SK-N-SH (cell line): ENCODE measurements at regions not wholly inside any gene's neighbourhood (a gene's known extent, or its start where the extent isn't known, plus 50 kb on each side); places are given as distances from the start of the nearest gene placed in this dataset.

Source experiments
- CTCF ChIA-PET: fragments of 300-600, 350-600 bp; formaldehyde crosslinking; extraction: SDS; loops from one replicate; lab custom pipeline; 2021; lab: Yijun Ruan, JAX
- POLR2A ChIA-PET: fragments of 350-600 bp; sonication (Branson Sonifier 250); formaldehyde crosslinking; extraction: SDS; loops from one replicate; lab custom pipeline; 2020; ENCODE audit warnings: antibody characterized with exemption, inconsistent platforms; lab: Yijun Ruan, JAX
- DNase-seq: peaks from one replicate; pipeline ENCODE4 v3.0.0; 2012
- H2AFZ ChIP-seq: fragments of 200-600 bp; sonication (generic); 2 replicates; pipeline ENCODE4 v1.8.1; 2016; ENCODE audit warnings: antibody characterized with exemption, mild to moderate bottlenecking, low read depth
- H3F3A ChIP-seq: fragments of 200-600 bp; sonication (generic); replicated peaks from 2 replicates; pipeline ENCODE3; 2016; ENCODE audit warnings: antibody characterized with exemption, mild to moderate bottlenecking; ENCODE audit not compliant: insufficient read depth
- H3K27ac ChIP-seq, 2 experiments: fragments of 200-500 bp in 1 of 2; fragments of 200-600 bp in 1 of 2; sonication (Bioruptor generic) in 1 of 2; sonication (generic), shearing (Covaris generic) in 1 of 2; 2 replicates each; pipeline versions ENCODE4 v1.5.1 to v1.6.1; 2014 to 2016; ENCODE audit warnings: low read depth in 2 of 2, inconsistent platforms in 1 of 2, low read length in 1 of 2, mild to moderate bottlenecking in 1 of 2, mixed read lengths in 1 of 2
- H3K27me3 ChIP-seq: fragments of 200-600 bp; sonication (generic), shearing (Covaris generic); 2 replicates; pipeline ENCODE4 v1.6.1; 2016; ENCODE audit warnings: mixed run types; ENCODE audit not compliant: insufficient read depth
- H3K36me3 ChIP-seq, 2 experiments: fragments of 200-500 bp in 1 of 2; fragments of 200-600 bp in 1 of 2; sonication (Bioruptor generic) in 1 of 2; sonication (generic) in 1 of 2; replicated peaks in 1 of 2; 2 replicates each; pipeline versions ENCODE3 to v1.5.1; 2014 to 2016; ENCODE audit warnings: low read length in 1 of 2, mild to moderate bottlenecking in 1 of 2; ENCODE audit not compliant: insufficient read depth in 2 of 2, control insufficient read depth in 1 of 2
- H3K4me1 ChIP-seq, 2 experiments: fragments of 200-500 bp in 1 of 2; fragments of 200-600 bp in 1 of 2; sonication (Bioruptor generic) in 1 of 2; sonication (generic), shearing (Covaris generic) in 1 of 2; 2 replicates each; pipeline versions ENCODE4 v1.5.1 to v1.6.1; 2014 to 2016; ENCODE audit warnings: low read depth in 1 of 2, low read length in 1 of 2, mixed run types in 1 of 2; ENCODE audit not compliant: insufficient read depth in 2 of 2, control insufficient read depth in 1 of 2
- H3K4me2 ChIP-seq: fragments of 200-600 bp; sonication (generic), shearing (Covaris generic); 2 replicates; pipeline ENCODE4 v1.6.1; 2017; ENCODE audit warnings: mixed run types
- H3K4me3 ChIP-seq, 2 experiments: fragments of 200-500 bp in 1 of 2; fragments of 200-600 bp in 1 of 2; sonication (Bioruptor generic) in 1 of 2; sonication (generic), shearing (Covaris generic) in 1 of 2; 2 replicates each; pipeline versions ENCODE4 v1.5.1 to v1.8.1; 2014 to 2016; ENCODE audit warnings: low read depth in 2 of 2, inconsistent platforms in 1 of 2, low read length in 1 of 2, mild to moderate bottlenecking in 1 of 2, mixed read lengths in 1 of 2, moderate library complexity in 1 of 2
- H3K79me2 ChIP-seq: fragments of 200-600 bp; sonication (generic); 2 replicates; pipeline ENCODE4 v1.8.1; 2017; ENCODE audit warnings: mild to moderate bottlenecking; ENCODE audit not compliant: insufficient read depth
- H3K9ac ChIP-seq: fragments of 200-600 bp; sonication (generic); 2 replicates; pipeline ENCODE4 v1.6.1; 2017; ENCODE audit warnings: mixed run types
- H3K9me2 ChIP-seq: fragments of 200-600 bp; sonication (generic); 2 replicates; pipeline ENCODE4 v1.6.1; 2017; ENCODE audit warnings: mixed run types
- H3K9me3 ChIP-seq: fragments of 200-600 bp; sonication (generic); 2 replicates; pipeline ENCODE4 v1.6.1; 2017; ENCODE audit warnings: mixed run types, mild to moderate bottlenecking, moderate library complexity
- H4K20me1 ChIP-seq: fragments of 200-600 bp; sonication (generic); 2 replicates; pipeline ENCODE4 v1.6.1; 2017; ENCODE audit warnings: mild to moderate bottlenecking, mixed run types; ENCODE audit not compliant: insufficient read depth
- CHD2 ChIP-seq: fragments of 150-350 bp; IDR thresholded peaks from 2 replicates; pipeline ENCODE4 v1.6.1; 2018; ENCODE audit warnings: low read length; ENCODE audit not compliant: partially characterized antibody
- GABPA ChIP-seq: IDR thresholded peaks from 2 replicates; pipeline ENCODE4 v1.4.0; 2012; ENCODE audit warnings: low read depth, mild to moderate bottlenecking
- GATA2 ChIP-seq: sonication (generic); formaldehyde crosslinking; IDR thresholded peaks from 2 replicates; pipeline ENCODE4 v1.5.0; 2020; ENCODE audit warnings: mild to moderate bottlenecking, missing genetic modification reagents
- JUND ChIP-seq: IDR thresholded peaks from 2 replicates; pipeline ENCODE4 v1.4.0; 2012
- MAX ChIP-seq: IDR thresholded peaks from 2 replicates; pipeline ENCODE4 v1.4.0; 2012; ENCODE audit warnings: low read depth
- MXI1 ChIP-seq: IDR thresholded peaks from 2 replicates; pipeline ENCODE4 v1.6.1; 2012; ENCODE audit warnings: mild to moderate bottlenecking, low read depth, low read length, improper control_type of control experiment
- NFIC ChIP-seq: IDR thresholded peaks from 2 replicates; pipeline ENCODE4 v1.4.0; 2012; ENCODE audit warnings: borderline replicate concordance
- REST ChIP-seq: IDR thresholded peaks from 2 replicates; pipeline ENCODE4 v1.6.1; 2012; ENCODE audit warnings: mild to moderate bottlenecking, low read depth, low read length, moderate library complexity
- RFX5 ChIP-seq: IDR thresholded peaks from 2 replicates; pipeline ENCODE4 v1.6.1; 2012; ENCODE audit warnings: mild to moderate bottlenecking, improper control_type of control experiment, low read length
- SMC3 ChIP-seq: IDR thresholded peaks from 2 replicates; pipeline ENCODE4 v1.6.1; 2012; ENCODE audit warnings: low read depth, low read length, improper control_type of control experiment
- TCF12 ChIP-seq: IDR thresholded peaks from 2 replicates; pipeline ENCODE4 v1.4.0; 2012
- TEAD4 ChIP-seq: IDR thresholded peaks from 2 replicates; pipeline ENCODE4 v1.4.0; 2012; ENCODE audit warnings: mild to moderate bottlenecking, borderline replicate concordance; ENCODE audit not compliant: insufficient read depth
- USF1 ChIP-seq: IDR thresholded peaks from 2 replicates; pipeline ENCODE4 v1.4.0; 2012; ENCODE audit warnings: low read depth, borderline replicate concordance
- YY1 ChIP-seq: IDR thresholded peaks from 2 replicates; pipeline ENCODE4 v1.4.0; 2012; ENCODE audit warnings: low read depth, mild to moderate bottlenecking
- WGBS: methylation state at CpG from one replicate; pipeline ENCODE4 v1.1.6; 2017; ENCODE audit warnings: low lambda C conversion rate; 5-methylcytosine and 5-hydroxymethylcytosine counted together
- TF ChIP-seq, protein P1 (sequence below): IDR thresholded peaks from 2 replicates; pipeline ENCODE4; 2012
- TF ChIP-seq, protein P2 (sequence below): fragments of 150-350 bp; IDR thresholded peaks from 2 replicates; pipeline ENCODE4 v1.6.1; 2016; ENCODE audit warnings: mild to moderate bottlenecking, low read depth, low read length
- TF ChIP-seq, protein P3 (sequence below): fragments of 150-350 bp; IDR thresholded peaks from 2 replicates; pipeline ENCODE4 v1.6.1; 2017; ENCODE audit warnings: antibody characterized with exemption, low read length, low read depth, borderline replicate concordance

DNA sequence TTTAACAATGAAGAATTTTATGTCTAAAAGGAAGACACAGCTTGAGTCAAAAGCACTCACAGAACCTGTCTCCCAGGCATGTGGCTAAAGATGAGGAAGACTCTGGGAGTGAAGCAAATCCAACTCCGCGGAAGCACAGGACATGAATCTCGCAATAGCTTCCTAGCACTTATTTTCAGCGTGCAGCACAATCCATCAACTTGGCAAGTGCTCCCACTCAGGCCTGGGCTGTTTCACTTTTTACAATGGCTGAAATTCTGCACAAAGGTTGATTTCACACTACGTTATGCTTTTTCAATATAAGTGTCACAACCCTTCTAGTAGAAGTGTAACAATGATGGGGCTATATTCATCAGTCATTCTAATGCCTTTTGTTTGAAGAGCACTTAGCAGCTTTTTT, 180.2 kb downstream of the XPNPEP1 start:
- no peak overlapping the region for H3K27ac ChIP-seq
- H3K4me1 ChIP-seq, result no peaks in the 10 kb centered on the region
- H3K9me3 ChIP-seq, result no peaks in the 10 kb centered on the region
- H2AFZ ChIP-seq, result no peak overlapping the region
- no peak for DNase-seq
- ChIA-PET POLR2A (no interaction called here), CTCF (interaction anchor here (1.8 kb wide), 1 partner anchor 31 kb away, joined by 6 read pairs; no protein-coding TSS in a partner anchor)
- no peaks in the 10 kb centered on the region for H3K9me2 ChIP-seq
- no peak overlapping the region for H3K4me3 ChIP-seq
- H3K9ac ChIP-seq, result no peak overlapping the region
- H4K20me1 ChIP-seq, result no peaks in the 10 kb centered on the region
- WGBS, result 38% methylated on average over 5 of the region's 5 CpGs
- H3F3A ChIP-seq, result no peaks in the 10 kb centered on the region
- no peaks in the 10 kb centered on the region for H3K36me3 ChIP-seq
- no peak overlapping the region for H3K4me2 ChIP-seq
- H3K27me3 ChIP-seq, result no peaks in the 10 kb centered on the region
- no peak for TF ChIP-seq RFX5
- no peaks in the 10 kb centered on the region for H3K79me2 ChIP-seq

GRCh38 chr10:109741712-109742111, 181.6 kb downstream of the XPNPEP1 start:
- Histone ChIP-seq H3K9me2 (no peaks in the 10 kb centered on the region), H3K36me3 (no peaks in the 10 kb centered on the region), H3F3A (no peaks in the 10 kb centered on the region), H2AFZ (no peak overlapping the region), H3K9ac (no peak overlapping the region), H3K4me1 (no peaks in the 10 kb centered on the region), H3K27me3 (no peaks in the 10 kb centered on the region), H3K27ac (no peak overlapping the region), H3K79me2 (no peaks in the 10 kb centered on the region), H3K4me2 (no peak overlapping the region), H4K20me1 (no peaks in the 10 kb centered on the region), H3K4me3 (no peak overlapping the region), H3K9me3 (no peaks in the 10 kb centered on the region)
- TF ChIP-seq, protein P1, sequence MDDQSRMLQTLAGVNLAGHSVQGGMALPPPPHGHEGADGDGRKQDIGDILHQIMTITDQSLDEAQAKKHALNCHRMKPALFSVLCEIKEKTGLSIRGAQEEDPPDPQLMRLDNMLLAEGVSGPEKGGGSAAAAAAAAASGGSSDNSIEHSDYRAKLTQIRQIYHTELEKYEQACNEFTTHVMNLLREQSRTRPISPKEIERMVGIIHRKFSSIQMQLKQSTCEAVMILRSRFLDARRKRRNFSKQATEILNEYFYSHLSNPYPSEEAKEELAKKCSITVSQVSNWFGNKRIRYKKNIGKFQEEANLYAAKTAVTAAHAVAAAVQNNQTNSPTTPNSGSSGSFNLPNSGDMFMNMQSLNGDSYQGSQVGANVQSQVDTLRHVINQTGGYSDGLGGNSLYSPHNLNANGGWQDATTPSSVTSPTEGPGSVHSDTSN, result no peak
- no peak for TF ChIP-seq REST
- no peak for TF ChIP-seq MXI1
- no peak for TF ChIP-seq YY1
- TF ChIP-seq, protein P2, sequence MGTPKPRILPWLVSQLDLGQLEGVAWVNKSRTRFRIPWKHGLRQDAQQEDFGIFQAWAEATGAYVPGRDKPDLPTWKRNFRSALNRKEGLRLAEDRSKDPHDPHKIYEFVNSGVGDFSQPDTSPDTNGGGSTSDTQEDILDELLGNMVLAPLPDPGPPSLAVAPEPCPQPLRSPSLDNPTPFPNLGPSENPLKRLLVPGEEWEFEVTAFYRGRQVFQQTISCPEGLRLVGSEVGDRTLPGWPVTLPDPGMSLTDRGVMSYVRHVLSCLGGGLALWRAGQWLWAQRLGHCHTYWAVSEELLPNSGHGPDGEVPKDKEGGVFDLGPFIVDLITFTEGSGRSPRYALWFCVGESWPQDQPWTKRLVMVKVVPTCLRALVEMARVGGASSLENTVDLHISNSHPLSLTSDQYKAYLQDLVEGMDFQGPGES, result no peak
- TF ChIP-seq TEAD4, result no peak
- TF ChIP-seq USF1, result no peak
- no peak for TF ChIP-seq GATA2 (CRISPR knock-in tag)
- TF ChIP-seq JUND, result no peak
- TF ChIP-seq TCF12, result no peak
- no peak for TF ChIP-seq CHD2
- no peak for TF ChIP-seq NFIC
- TF ChIP-seq GABPA, result no peak
- TF ChIP-seq, protein P3, sequence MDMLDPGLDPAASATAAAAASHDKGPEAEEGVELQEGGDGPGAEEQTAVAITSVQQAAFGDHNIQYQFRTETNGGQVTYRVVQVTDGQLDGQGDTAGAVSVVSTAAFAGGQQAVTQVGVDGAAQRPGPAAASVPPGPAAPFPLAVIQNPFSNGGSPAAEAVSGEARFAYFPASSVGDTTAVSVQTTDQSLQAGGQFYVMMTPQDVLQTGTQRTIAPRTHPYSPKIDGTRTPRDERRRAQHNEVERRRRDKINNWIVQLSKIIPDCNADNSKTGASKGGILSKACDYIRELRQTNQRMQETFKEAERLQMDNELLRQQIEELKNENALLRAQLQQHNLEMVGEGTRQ, result no peak
- no peak for TF ChIP-seq MAX
- no peak for TF ChIP-seq RFX5
- TF ChIP-seq SMC3, result no peak
- no peak for DNase-seq
- CTCF ChIA-PET, result no interaction called here
- POLR2A ChIA-PET, result no interaction called here
- WGBS, result 6% methylated on average over 2 of the region's 2 CpGs
